Stimulated activated CD4-positive, alpha-beta T cell treated with anti-CD3 and anti-CD28 coated beads, TNF-alpha, amount 100 ng/mL, for 48 hours (primary cell): ENCODE measurements at regions not wholly inside any gene's neighbourhood (a gene's known extent, or its start where the extent isn't known, plus 50 kb on each side); places are given as distances from the start of the nearest gene placed in this dataset.

Experiments used
- DNase-seq, 3 donors: peaks; one replicate each; pipeline ENCODE4 v3.0.0-alpha.2; 2020; ENCODE audit warnings: low read depth in 3 of 3

DNA sequence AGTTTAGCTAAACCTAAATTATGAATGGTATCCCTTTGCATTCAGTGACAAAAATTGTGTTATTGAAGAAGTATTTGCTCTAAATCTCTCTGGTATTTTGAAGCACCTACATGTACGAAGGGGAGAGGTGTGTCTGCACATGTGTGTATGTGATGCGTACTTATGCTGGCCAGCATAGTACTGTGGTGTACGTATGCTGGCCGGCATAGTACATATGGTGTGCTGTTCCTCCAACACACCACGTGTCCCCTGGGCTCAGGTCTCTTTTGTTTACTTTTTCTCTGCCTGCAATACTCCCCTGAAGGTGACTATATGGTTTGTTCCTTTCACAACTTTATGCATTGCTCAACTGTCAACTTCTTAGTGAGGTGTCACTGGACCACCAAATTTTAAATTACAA, 360.3 kb downstream of the CRPPA start:
- no peak for DNase-seq

- no peak for DNase-seq
Measured at GRCh38 chr7:16060502-16060901, 360.8 kb downstream of the CRPPA start.

DNA sequence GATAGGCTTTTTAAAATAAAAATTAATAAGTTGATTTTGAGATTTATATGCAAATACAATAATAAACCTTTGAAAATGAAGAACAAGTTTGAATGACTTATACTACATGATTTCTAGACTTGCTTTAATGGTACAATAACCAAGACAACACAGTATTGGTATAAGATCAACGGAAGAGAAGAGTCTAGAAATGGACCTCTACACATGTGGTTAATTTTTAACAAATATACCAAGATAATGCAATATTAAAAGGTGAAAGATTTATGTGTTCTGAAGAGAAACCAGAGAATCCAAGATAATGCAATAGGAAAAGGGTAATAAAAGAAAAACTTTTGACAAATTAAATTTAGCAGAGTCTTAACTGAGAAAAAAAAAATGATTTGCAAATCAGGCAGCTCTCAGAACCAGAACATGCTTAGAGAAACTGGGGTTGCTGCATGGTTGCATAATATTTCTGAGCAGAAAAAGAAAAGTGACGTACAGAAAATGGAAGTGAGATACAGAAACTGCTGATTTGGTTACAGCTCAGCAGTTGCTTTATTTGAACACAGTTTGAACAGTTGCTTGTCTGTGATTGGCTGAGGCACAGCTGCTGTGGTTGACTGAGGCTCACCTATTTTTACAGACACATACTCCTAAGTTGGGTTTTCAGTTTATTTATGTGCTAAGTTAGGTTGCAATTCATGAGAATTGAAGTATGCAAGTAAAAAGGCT, 365.9 kb downstream of the CRPPA start:
- DNase-seq = no peak

DNA sequence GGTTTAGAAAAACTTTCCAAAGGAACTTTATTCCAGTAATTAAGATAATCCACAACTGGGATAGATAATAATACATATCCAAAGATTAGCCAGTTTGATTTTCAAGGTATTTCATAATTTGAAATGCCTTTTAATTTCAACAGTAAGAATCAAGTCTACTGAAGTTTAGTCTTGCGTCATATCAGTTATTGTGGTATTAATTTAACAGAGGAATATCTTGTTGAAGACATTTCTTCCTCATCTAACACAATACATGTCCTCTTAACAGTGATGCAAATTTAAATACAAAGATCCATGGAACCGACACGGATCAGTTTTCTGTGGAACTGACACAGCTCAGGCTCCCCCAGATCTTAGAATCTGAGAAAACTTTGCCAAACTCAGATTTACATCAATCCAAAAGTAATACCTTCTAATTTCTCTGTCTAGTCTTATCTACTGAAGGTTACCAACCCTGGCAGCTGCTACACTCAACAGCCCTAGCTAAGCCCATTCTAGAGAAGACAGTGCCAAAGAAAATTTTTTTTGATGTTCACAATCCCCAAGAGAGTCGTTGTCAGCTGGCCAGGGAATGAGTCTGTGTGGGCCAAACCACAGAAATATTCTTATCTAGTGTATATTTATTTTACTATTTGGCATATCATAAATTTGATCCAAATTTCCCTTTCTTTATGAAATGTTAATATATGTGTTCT, 365.2 kb upstream of the MEOX2 start:
- DNase-seq = no peak

DNA sequence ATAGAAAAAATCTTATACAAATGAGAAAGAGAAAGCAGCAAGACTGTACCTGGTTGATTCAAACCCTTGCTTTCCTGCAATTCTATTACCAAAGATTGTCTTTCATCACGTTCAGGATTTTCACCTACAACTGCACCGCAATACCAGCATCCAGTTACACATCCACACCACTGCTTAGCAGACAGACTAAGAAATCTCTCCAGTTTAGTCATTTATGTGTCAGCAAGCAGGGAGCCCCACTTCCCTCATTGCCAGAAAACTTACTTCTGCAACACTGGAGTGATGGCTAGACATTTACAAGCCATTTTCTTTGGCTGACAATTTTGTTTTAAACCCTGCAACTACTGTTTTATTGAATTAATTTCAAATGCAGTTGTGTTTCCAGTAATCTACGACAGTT, 359.6 kb upstream of the MEOX2 start:
- no peak for DNase-seq

DNA sequence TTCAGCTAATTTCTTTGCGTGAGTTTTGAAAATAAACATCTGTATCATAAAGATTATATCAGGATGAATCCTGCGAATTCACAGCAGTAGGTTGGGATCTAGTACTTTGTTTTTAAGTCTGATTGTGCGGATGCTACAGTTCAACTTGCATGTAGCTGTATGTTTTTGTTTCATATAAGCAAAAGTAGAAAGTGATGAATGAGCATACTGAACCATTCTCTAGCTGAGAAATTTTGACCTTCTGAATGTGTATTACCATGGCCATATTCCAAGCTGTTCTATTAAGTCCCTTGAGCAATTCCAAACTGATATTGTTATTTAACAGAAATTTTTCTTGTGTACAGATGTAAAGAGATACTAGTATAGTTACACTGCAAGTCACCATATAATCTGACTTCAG, 358.8 kb upstream of the MEOX2 start:
- DNase-seq = no peak

GRCh38 chr7:16044645-16045044, 358.2 kb upstream of the MEOX2 start:
- DNase-seq = no peak

- DNase-seq = no peak
Measured at GRCh38 chr7:16040346-16040745, 353.9 kb upstream of the MEOX2 start.

DNA sequence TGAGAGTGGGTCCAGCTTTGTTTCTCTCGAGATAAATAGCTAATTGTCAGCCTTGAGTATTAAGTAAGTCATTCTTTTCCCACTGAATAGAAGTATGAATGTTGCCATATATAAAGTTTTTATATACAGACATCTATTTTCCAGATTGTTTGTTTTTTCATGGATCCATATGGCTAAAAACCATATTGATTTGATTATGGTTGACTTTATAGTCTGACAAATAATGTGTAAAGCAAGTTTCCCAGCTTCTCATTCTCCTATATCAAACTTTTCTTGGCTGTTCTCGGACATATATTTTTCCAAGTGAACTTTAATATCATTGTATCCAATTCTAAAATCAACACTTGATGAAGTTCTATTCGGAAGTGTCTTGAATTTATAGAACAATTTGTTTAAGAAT, 352.4 kb upstream of the MEOX2 start:
- DNase-seq = no peak

- no peak for DNase-seq
Measured at GRCh38 chr7:16035392-16035791, 348.9 kb upstream of the MEOX2 start.

DNA sequence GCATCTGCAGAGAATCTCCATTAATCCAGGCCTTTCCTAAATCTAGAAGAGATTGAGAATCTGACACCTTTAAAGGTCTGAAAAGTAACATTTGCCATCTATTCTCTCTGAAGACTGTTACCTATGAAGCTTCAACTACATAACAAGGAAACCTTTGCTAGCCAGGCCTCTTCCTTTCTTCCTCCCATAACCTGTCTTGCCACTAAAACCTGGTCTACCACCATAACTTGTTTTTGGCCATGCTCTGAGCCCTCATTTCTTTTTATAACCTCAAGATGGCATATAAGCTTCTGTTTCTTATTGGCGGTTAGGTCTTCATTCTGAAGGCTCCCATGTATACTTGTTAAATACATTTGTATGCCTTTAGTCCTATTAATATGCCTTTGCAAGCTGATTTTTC, 348.4 kb upstream of the MEOX2 start:
- no peak for DNase-seq

DNA sequence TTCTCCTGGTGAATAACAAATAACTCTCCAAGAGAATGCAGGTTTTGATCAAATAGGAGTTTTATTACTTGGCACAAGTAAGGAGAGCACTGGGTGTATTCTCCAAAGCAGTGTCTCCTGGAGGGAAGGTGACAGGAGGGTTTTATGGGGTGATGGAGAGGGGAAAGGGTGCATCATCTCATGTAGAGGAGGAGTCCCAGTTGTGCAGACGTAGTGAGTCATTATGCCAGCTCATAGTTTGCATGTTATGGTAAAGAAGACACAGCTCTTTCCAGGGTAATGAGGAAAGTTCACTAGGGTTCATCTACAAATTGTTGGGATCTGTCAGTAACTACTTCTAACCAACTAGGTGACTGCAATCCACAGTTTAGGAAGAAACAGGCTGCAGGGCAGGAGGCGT, 347.9 kb upstream of the MEOX2 start:
- DNase-seq = no peak

DNA sequence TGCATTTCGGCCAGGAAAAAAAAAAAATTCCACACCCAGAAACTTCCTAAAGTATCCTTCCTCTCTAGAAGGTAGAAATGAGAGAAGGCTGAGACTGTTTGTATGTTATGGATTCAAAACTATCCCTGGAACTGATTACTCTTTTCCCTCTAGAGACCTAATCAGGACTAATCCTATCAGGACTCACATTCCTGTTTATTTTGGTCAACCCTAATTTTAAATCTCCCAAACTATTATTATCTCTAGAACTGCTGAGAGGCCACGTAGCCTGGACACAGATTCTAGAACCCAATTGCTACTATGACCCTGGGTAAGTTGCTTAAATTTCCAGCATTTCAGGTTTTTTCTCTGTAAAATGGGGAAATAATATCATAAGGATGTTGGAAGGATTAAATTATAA, 346.8 kb upstream of the MEOX2 start:
- DNase-seq = no peak

DNA sequence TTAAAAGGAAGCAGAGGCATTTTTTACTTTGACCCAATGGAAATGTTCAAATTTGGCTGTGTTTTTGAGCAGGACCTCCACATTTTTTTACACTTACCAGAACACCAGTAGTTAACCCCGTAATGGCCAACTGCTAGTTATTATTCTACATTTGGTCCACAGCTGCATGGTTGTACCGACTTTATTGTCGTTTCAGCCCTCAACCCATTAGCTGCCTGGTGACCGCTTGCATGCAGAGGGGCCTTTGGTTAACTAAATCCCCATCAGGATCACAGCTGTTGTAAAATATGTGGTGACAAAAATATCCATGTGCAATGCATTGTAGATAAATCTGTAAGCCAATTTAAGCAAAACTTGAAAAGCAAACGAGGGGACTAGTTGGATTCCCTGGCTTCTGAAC, 342.2 kb upstream of the MEOX2 start:
- DNase-seq = no peak

DNA sequence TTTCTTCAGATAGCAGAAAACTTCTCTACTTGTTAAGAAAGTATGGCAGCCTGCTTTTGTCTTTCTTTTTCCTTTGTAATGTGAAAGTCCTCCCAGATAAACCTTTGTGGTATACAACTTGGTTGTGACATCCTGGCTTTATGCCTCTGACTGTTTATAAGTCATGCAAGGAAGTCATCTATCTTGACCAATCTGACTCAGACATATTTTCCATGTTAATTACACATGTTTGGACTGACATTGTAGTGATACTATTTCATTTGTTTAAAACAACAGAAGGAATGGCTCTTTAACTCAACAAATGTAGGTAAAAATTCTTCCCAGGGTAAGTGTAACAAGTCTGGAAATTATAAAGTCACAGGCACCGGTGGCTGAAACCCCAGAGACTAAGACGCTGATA, 341.6 kb upstream of the MEOX2 start:
- no peak for DNase-seq

GRCh38 chr7:16027396-16027795, 340.9 kb upstream of the MEOX2 start:
- DNase-seq = no peak

GRCh38 chr7:16026253-16027020, 340.0 kb upstream of the MEOX2 start:
- DNase-seq = no peak

DNA sequence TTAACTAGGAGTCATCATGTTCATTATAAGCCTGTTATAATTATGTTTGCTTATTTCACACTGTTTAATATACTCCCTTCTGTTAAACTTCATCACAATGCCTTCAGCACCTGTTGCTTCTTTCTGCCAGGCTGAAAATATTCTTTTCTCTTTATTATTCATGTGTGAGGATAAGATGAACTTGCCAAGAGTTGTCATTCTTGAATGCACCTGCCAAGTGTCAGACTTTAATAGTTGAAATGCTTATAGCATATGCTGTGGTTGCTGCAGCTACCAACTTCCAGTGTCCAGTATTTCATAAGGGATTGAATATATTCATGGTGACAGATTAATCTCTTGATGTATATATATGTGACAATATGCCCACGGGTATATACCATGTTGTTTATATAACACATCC, 339.2 kb upstream of the MEOX2 start:
- DNase-seq = no peak

GRCh38 chr7:16023503-16023902, 337.0 kb upstream of the MEOX2 start:
- no peak for DNase-seq

DNA sequence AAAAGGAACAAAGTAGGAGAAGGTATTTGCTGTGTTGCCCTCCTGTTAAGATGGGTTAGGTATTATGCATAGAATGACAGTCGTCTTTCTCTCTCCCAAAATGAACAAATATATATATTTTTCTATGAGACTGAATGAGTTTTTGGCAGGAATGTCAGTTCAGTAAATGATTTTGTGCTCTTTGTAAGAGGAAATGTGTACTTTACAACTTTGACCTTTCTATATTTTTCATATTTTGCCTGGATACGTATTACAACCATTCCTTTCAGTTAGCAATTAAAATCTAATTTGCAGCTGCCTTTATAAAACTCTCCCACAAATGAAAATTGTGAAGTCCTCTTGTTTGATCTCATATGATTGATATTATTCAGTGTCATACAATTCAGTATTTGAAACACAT, 336.6 kb upstream of the MEOX2 start:
- no peak for DNase-seq

- DNase-seq = no peak
Measured at GRCh38 chr7:16021851-16022250, 335.4 kb upstream of the MEOX2 start.

GRCh38 chr7:16015981-16016380, 329.5 kb upstream of the MEOX2 start:
- DNase-seq = no peak

DNA sequence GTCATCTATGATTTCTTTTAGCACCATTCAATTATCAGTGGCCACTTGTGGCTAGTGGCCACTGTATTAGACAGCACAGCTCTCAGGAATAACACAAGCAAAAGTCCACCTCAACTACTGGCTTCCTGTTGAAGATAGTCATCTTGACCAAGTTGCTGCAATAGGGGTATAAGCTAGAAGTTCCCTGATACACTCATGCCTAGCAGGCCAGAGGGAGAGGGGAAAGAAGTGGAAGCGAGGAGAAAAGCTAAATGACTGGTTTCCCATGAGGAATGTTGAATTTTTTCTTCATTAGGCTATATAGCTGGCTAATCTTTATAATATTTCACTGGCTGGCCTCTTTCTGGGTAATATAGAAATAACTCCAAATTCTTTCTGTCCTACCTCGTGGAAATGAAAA, 327.5 kb upstream of the MEOX2 start:
- DNase-seq = no peak
